Activated naive CD8-positive, alpha-beta T cell treated with anti-CD3 and anti-CD28 coated beads, Interleukin-2, amount 50 U/mL, for 16 hours (primary cell): ENCODE measurements at regions not wholly inside any gene's neighbourhood (a gene's known extent, or its start where the extent isn't known, plus 50 kb on each side); places are given as distances from the start of the nearest gene placed in this dataset.

Source experiments
- DNase-seq: peaks from one replicate; pipeline ENCODE4 v3.0.0-alpha.2; 2020; ENCODE audit warnings: low read depth, low spot score

DNA sequence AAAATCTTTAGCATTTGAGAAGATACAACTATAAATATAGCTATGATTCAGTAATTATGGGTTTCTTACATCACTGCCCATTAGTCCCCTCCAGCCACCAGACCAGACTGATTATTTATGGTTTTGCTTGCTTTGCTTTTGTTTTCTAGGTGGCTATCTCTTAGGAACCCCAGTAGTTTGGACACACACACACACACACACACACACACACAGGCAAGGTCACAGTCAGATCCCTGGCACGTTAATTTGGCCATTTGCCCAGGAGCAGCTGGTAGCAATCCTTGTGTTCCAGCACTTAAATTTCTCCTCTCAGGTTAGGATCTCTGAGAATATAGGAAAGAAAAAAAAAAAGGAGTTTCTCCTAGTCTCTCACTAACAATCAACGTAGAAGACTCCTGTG is 90.2 kb upstream of the RESF1 start:
- no peak for DNase-seq

DNA sequence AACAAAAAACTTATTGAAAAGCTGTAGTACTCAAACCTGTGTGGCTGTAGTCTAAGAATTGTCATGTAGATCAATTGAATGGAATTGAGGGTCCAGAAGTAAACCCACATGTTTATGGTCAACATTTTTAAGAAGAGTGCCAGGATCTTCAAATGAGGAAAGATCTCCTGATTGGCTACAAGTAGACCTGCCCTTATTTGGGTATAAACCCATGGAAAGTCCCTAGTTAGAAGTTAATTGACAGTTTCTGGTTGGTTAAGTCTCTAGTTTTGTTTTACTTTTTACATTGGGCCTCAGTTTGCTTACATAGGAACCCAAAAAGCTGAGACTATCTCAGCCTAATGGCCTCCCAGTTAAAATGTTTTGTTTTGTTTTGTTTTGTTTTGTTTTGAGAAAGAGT is 91.9 kb upstream of the RESF1 start:
- no peak for DNase-seq

DNA sequence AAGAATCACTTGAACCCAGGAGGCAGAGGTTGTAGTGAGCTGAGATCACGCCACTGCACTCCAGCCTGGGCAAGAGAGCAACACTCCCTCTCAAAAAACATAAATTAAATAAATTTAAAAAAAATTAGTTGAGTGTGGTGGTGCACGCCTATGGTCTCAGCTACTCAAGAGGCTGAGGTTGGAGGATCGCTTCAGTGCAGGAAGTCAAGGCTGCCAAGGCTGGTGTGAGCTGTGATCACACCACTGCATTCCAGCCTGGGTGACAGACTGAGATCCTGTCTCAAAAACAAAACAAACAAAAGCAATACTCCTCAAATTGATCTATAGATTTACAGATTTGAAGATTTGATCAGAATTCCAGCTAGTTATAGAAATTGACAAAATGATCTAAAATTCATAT is 92.7 kb upstream of the RESF1 start:
- no peak for DNase-seq

DNA sequence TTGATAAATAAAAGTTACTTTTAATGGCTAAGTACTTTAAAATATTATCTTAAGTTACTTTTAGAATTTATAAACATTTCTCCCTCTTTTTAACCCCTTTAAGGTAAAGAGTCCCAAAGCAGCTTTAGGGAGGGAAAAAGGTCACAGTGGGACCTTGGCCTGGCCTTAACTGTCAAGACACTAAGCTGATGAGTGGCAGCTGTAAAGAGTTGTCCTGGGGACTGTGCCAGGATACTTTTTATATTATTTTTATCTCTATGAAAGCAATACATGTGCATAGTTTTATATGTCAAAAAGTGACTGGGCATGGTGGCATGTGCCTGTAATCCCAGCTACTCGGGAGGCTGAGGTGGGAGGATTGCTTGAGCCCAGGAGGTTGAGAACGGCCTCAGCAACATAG is 94.2 kb upstream of the RESF1 start:
- DNase-seq = no peak

DNA sequence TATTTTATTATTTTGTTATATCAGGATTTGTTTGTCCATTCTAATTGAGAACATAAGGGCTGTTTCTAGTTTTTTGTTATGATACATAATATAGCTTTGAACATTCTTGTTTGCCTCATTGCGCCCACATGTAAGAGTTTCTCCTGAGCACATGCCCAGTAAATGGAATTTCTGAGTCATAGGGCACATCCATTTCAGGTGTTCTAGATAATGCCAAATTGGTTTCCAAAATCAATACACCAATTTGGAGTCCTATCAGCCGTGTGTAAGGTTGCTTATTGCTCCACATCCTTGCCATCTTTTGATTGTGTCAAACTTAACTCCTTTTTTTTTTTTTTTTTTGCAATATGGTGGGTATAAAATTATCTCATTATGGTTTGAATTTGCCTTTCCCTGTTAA is 97.9 kb upstream of the RESF1 start:
- DNase-seq = no peak

- DNase-seq = no peak
Measured at GRCh38 chr12:31860401-31860800, 98.8 kb upstream of the RESF1 start.

DNA sequence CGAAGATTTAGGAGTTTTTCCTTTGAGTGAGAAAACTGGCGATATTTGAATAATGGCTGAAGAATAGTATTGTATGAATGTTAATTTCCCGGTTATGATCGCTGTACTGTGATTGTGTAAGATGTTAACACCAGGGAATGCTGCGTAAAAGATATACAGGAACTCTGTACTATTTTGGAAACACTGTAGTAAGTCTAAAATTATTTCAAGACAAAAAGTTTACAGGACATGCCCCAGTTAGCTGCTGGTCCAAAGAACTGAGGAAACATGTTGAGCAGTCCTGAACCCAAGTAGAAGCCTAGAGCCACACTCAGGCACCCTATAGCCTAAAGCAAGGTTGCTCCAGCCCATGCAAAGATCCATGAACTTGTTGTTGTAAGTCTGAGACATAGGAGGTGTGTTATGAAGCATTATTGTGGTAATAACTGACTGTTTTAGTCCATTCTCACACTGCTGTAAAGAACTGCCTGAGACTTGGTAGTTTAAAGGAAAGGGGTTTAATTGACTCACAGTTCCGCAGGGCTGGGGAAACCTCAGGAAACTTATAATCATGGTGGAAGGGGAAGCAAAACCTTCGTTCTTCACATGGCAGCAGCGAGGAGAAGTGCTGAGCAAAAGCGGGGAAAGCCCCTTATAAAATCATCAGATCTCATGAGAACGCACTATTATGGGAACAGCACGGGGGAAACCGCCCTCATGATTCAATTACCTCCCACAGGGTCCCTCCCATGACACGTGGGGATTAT is 99.8 kb upstream of the RESF1 start:
- no peak for DNase-seq

- DNase-seq = no peak
Measured at GRCh38 chr12:31855427-31855826, 103.8 kb upstream of the RESF1 start.

- DNase-seq = no peak
Measured at GRCh38 chr12:31853977-31854376, 105.2 kb upstream of the RESF1 start.

DNA sequence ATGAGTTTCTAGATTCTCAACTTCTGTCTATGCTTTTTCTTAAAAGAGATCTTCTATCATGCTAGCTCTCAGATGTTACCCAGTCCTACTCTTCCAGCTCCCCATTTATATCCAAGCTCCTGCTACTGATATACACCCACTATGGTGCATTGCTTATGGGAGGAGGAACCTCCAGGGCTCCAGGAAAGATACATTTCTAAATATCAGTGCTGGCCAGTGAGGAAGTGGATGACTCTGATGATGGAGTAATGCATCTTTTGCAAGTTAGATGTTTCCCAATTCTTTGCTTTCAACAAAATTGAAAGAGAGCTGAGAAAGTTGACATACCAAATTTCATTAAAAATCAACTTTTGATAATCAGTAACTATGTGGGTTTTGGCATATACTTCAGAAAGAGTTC is 105.7 kb upstream of the RESF1 start:
- DNase-seq = no peak

GRCh38 chr12:31850268-31850667 is 108.9 kb upstream of the RESF1 start:
- no peak for DNase-seq

GRCh38 chr12:31849090-31849687 is 110.0 kb upstream of the RESF1 start:
- no peak for DNase-seq

- no peak for DNase-seq
Measured at GRCh38 chr12:31846405-31846804, 112.8 kb upstream of the RESF1 start.

DNA sequence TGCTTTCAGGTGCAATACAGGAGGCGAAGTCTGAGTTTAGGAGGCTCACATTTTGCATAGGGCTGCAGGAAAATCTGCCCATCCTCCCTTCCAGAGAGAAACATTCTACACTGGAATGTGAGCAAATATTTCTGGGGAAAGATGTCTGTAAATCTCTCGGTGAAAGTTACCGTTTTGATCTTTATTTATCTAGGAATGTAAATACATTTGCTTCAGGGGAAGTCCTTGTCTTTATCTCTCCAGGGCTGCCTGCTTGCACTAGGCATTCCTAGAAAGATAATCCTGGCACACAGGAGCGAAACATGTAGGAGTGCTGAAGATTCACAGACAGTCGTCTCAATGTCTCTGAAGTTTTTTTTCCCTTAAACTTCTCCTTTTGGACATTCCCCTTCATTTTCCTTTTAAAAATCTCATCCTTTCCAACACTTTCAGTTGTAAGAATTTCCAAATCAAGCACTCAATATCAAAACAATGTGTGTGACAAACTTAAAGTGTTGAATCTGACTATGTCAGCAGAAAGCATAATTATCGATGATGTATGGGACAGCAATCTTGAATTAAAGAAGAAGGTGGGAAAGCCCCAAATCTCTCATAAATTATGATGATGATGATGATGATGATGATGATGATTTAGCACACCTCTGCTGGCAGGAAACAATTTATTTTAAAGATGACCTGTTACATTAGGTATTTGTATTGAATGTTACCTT is 113.4 kb upstream of the RESF1 start:
- DNase-seq = no peak

DNA sequence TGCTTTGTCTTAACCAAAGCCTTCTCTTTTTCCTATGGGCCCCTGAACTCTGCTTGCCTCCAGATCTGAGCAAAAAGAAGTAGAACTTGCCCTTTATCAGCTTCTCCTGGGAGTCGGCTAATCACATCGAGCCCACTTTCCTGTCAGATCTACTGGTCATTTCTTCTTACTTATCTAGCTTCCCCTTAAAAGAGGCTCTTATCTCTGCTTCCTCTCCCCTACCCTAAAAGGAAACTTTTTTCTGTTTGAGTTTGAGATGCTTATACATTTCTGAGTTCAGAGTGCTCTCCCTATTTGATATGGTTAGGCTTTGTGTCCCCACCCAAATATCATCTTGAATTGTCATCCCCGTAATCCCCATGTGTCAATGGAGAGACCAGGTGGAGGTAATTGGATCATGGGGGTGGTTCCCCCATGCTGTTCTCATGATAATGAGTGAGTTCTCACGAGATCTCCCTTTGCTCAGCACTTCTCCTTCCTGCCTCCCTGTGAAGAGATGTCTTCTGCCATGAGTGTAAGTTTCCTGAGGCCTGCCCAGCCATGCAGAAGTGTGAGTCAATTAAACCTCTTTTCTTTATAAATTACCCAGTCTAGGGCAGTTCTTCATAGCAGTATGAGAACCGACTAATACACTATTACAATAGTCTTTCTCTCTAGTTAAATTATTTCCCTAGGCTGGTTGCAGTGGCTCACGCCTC is 114.7 kb upstream of the AMN1 start:
- no peak for DNase-seq

GRCh38 chr12:31837913-31838312 is 109.1 kb upstream of the AMN1 start:
- no peak for DNase-seq

DNA sequence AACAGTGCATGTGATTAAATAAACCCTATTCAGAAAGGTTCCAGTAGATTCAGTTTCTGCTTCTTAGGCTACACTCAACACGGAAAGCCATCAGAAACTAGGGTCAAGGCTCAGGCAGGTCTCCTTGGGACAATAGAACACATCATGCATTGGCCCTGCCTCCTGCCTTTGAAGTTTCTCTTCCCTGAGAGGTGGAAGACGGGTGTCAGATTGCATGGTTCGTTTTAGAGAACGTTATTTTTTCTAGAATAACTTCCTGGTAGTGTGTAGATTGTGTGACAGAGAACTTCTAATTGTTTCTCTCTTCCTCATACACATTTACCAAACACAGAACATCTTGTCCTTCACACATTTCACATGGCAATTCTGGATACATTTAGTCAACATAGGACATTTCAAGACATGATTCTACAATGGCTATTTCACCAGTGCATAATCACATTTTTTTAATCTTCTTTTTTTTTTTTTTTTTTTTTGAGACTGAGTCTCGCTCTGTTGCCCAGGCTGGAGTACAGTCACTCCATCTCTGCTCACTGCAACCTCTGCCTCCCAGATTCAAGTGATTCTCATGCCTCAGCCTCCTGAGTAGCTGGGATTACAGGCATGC is 106.6 kb upstream of the AMN1 start:
- DNase-seq = no peak

- DNase-seq = no peak
Measured at GRCh38 chr12:31834150-31834549, 105.3 kb upstream of the AMN1 start.

GRCh38 chr12:31832740-31833729 is 104.2 kb upstream of the AMN1 start:
- DNase-seq = no peak

- no peak for DNase-seq
Measured at GRCh38 chr12:31828071-31828470, 99.2 kb upstream of the AMN1 start.

DNA sequence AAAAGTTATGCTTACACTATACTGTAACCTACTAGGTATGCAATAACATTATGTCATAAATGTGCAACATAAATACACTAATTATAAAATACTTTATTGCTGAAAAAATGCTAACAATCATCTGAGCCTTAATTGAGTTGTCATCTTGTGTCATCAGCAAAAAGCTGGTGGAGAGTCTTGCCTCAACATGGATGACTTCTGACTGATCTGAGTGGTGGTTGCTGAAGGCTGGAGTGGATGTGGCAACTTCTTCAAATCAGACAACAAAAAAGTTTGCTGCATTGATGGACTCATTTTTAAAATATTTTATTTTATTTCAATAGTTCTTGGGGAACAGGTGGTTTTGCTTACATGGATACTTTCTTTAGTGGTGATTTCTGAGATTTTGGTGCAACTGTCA is 93.9 kb upstream of the AMN1 start:
- DNase-seq = no peak
